Retinal pigment epithelial cell (primary cell): ENCODE measurements at regions not wholly inside any gene's neighbourhood (a gene's known extent, or its start where the extent isn't known, plus 50 kb on each side); places are given as distances from the start of the nearest gene placed in this dataset.

ENCODE experiments used
- DNase-seq: peaks from one replicate; pipeline ENCODE4 v3.0.0-alpha.2; 2010; ENCODE audit warnings: low read depth
- H3K4me3 ChIP-seq: 2 replicates; pipeline ENCODE4 v1.5.1; 2011; ENCODE audit warnings: mild to moderate bottlenecking, low read length, control low read depth, moderate library complexity
- TF ChIP-seq, protein P1 (sequence below): conservative IDR thresholded peaks from 2 replicates; pipeline ENCODE4 v1.5.1; 2011; ENCODE audit warnings: low read depth, low read length, control low read depth, inconsistent platforms

DNA sequence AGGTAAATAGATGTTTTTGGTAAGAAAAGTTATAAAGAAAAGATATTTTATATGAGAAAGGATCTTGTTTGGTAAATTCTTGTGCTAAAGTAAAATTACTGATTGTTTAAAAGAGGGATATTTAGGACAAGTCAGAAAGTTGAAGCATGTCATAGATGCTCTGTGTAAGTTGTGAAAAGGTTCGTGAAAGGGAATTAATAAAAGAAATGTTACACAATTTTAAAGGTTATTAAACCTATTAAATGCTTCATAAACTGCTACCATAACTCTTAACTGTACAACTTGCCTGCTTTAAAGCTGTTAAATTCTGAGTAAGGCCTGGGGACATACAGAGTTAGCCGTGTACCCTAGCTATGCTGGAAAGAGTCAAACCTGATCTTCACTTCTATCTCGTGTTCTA, 634.1 kb downstream of the ACTR3B start:
- no peak overlapping the region for H3K4me3 ChIP-seq
- no peak for DNase-seq
- TF ChIP-seq, protein P1, sequence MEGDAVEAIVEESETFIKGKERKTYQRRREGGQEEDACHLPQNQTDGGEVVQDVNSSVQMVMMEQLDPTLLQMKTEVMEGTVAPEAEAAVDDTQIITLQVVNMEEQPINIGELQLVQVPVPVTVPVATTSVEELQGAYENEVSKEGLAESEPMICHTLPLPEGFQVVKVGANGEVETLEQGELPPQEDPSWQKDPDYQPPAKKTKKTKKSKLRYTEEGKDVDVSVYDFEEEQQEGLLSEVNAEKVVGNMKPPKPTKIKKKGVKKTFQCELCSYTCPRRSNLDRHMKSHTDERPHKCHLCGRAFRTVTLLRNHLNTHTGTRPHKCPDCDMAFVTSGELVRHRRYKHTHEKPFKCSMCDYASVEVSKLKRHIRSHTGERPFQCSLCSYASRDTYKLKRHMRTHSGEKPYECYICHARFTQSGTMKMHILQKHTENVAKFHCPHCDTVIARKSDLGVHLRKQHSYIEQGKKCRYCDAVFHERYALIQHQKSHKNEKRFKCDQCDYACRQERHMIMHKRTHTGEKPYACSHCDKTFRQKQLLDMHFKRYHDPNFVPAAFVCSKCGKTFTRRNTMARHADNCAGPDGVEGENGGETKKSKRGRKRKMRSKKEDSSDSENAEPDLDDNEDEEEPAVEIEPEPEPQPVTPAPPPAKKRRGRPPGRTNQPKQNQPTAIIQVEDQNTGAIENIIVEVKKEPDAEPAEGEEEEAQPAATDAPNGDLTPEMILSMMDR, result no peak

DNA sequence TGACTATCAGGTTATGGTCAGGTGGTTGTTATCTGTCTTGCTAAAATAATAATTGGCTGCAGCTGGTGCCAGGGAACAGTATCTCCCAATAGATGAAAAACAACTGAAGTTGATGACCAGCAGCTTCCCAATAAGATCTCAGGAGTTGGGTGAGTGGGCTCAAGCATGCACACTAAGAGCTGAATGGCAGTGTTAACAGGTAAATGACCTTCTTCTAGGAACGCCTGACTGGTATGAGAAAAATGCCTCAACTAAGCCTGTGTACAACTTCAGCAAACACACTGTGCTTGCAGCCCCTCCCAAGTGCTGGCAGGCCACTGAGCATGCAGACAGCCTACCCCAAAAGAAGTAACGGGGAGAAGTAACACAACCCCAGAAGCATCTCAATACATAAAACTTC, 636.9 kb downstream of the ACTR3B start:
- H3K4me3 ChIP-seq, result no peak overlapping the region
- DNase-seq, result no peak
- TF ChIP-seq, protein P1, result no peak

- TF ChIP-seq, protein P1, result no peak
Observed at GRCh38 chr7:153397459-153397858, 637.9 kb downstream of the ACTR3B start.

GRCh38 chr7:153397906-153398305, 638.4 kb downstream of the ACTR3B start:
- DNase-seq, result no peak
- TF ChIP-seq, protein P1, result no peak
- H3K4me3 ChIP-seq, result no peak overlapping the region

More at GRCh38 chr7:153397459-153397858, 637.9 kb downstream of the ACTR3B start:
- H3K4me3 ChIP-seq, result no peak overlapping the region
- no peak for DNase-seq

DNA sequence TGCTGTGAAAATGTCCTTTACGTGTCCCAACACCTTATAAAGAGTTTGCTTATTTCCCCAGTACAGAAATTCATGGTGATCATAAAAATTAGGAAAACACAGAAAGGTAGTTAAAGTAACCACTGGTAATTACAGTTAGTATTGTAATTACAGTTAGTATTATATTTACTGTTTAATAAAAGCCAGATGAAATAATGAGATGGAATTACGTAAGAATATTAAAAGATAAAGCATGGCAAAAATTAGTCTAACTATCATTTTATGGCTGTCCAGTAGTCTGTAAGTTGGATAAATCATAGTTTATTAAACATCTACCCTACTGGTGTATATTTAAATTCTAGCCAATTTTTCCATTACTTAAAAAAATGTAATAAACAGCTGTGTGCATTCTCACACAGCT, 638.8 kb downstream of the ACTR3B start:
- H3K4me3 ChIP-seq, result no peak overlapping the region
- TF ChIP-seq, protein P1, result no peak
- no peak for DNase-seq

DNA sequence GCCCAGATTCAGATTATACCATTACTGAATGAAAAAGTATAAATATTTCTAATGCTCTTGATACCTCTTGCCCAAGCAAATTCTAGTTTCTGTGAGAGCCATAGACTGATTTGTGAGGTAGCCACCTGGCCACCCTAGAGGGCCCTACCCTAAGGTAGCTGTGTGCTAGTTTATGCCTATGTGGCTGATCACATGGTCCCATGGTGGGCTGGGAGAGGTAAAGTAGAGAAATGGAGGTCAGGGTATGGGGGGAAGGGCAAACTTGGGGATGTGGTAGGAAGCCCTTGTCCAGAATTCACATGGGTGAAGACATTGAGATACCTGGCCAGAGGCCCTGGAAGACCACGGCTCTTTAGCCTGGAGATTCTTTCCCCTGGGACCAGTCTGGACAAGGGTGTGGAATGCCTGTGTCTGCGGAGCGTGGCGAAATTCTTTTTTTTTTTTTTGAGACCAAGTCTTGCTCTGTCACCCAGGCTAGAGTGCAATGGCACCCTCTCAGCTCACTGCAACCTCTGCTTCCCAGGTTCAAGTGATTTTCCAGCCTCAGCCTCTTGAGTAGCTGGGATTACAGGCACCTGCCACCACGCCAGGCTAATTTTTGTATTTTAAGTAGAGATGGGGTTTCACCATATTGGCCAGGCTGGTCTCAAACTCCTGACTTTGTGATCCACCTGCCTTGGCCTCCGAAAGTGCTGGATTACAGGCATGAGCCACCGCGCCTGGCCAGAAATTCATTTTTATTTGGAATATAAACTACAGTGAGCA, 639.4 kb downstream of the ACTR3B start:
- no peak for DNase-seq
- TF ChIP-seq, protein P1, result no peak
- H3K4me3 ChIP-seq, result no peak overlapping the region

GRCh38 chr7:153399554-153399940, 640.0 kb downstream of the ACTR3B start:
- TF ChIP-seq, protein P1, result no peak
- DNase-seq, result no peak
- H3K4me3 ChIP-seq, result no peak overlapping the region
